Renal cortex interstitium (tissue), 11 donors: ENCODE measurements at regions not wholly inside any gene's neighbourhood (a gene's known extent, or its start where the extent isn't known, plus 50 kb on each side); places are given as distances from the start of the nearest gene placed in this dataset.

Experiments used
- DNase-seq, 11 donors: peaks; one replicate each; pipeline ENCODE4 v3.0.0-alpha.2; 2013; ENCODE audit warnings: low read depth in 9 of 11, low spot score in 4 of 11; ENCODE audit errors: extremely low read depth in 1 of 11

- no peak for DNase-seq
Measured at GRCh38 chr16:54649876-54650275, 280.8 kb upstream of the IRX5 start.

DNA sequence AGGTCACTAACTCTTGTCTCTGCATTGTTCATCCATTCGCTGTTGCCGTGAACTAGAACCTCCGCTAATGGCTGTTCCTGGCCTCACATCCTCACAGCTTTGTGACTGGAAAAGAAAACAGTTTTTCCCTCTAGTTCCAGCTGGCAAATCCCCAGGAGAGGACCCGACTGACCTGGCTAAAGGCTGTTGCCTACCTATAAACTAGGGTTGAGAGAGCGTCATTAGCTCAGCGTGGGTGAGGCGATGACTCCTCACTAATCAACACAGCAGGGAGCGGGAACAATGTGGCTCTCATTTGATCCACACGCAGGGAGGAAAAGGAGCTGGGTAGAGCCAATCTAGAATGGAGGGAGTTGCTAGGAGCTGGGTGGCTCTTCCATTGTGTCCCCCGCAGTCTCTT lies 282.1 kb upstream of the IRX5 start:
- DNase-seq, result no peak

GRCh38 chr16:54647725-54648221 lies 282.9 kb upstream of the IRX5 start:
- no peak for DNase-seq

DNA sequence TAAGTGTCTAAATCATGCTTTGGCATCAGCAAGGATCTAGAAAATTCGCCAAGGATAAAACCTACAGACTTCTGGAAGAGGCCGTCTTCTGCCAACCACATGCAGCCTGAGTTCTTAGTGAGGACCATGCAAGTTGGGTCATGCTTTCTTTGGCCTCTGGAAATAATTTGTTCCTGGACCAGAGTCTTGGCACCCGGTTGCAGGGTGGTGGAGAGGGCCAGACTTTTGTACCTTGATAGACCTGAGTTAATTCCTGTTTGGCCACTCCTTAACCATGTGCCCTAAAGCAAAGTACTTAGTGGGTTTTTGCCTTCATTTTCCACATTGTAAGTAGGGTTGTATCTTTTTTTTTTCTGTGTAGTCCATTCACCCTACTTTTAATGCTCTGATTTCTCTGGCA lies 283.4 kb upstream of the IRX5 start:
- no peak for DNase-seq

GRCh38 chr16:54645345-54645744 lies 285.3 kb upstream of the IRX5 start:
- DNase-seq, result no peak

- DNase-seq, result no peak
Measured at GRCh38 chr16:54636221-54636793, 294.4 kb upstream of the IRX5 start.

GRCh38 chr16:54633943-54634362 lies 296.7 kb upstream of the IRX5 start:
- no peak for DNase-seq

DNA sequence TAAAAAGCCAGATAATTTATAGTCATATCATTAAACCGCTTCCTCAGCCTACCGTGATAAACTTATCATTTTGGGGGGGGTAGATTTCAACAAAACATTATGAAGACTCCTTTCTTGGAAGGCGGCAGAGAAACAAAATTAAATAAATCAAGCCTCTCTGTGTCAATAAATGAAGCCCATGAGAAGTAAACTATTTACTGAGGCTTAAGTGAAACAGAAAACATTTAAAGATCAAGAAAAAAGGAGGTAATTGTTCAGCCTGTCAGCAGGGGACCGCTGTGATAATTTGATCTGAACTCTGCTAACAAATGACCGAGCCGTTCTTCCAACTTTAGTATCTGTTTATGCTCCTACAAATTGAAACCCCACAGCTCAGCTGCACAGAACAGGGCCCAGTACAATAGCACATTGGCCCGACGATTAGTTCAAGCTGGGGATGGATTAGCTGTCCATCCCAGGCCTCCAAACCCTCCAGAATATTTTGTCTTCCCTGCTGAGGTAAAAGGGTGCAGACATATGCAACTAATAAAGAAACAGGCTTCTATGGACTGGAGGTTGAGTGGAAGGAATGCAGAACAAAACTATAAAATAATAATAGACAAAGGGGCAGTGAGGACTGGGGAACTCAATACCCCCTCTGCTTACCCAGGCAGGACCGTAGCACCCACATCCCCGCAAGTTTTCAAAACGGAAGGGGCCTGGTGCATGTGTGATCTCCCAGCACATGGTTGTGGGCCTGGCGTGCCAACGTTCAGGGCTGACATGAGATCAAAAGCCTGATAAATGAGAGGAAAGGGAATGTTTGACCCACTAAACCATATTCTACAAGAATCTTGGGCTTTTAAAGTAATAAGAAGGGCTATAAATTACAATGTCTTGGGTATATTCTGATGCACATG lies 298.1 kb upstream of the IRX5 start:
- DNase-seq, result no peak

DNA sequence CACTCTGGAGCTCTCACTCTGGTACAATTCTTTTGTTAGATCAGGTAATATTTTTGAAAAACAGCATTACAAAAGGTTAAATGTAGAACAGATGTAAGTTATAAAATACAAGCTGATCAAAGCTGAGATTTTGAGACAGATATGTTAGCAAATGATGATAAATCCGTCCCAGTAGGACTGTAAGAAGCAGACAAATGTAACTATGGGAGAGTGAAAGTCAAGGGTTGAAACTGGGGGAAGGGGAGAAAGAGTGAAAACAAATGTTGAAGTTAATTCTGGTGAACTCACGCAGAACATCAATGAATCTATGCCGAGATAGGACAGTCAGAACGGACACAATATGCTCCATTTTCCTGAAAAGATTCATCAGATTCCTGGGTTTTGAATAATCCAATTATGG lies 298.9 kb upstream of the IRX5 start:
- DNase-seq, result peak in 2 of 11 donors; percentile 28 to 48

DNA sequence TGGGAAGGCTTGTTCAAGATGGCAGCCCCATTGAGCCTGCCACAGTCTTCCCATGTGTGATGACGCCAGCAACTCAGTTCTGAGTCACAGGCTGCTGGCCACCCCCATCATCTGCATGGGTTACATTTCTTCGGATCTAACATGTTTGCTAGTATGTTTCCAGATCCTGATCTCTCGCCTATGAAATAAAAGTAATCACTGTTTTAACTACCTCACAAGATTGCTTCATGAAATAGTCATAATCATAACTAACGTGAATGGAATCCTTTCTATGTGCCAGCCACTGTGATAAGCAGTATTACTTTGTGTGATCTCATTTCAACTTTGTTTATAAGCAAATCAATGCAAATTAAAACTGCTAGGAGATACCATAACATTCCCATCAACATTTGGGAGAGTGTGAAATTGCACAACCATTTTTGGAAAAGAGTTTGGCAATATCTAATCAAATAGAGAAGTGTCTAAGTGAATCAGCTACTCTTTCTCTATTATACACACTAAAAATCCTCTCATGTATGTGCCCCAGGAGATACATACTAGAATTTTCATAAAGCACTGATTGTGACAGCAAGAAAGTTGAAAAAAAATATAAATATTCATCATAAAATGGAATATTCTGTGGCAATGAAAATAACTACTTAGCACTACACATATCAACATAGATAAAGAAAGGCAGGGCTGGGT lies 300.2 kb upstream of the IRX5 start:
- DNase-seq, result no peak

- no peak for DNase-seq
Measured at GRCh38 chr16:54628796-54629625, 301.7 kb upstream of the IRX5 start.

DNA sequence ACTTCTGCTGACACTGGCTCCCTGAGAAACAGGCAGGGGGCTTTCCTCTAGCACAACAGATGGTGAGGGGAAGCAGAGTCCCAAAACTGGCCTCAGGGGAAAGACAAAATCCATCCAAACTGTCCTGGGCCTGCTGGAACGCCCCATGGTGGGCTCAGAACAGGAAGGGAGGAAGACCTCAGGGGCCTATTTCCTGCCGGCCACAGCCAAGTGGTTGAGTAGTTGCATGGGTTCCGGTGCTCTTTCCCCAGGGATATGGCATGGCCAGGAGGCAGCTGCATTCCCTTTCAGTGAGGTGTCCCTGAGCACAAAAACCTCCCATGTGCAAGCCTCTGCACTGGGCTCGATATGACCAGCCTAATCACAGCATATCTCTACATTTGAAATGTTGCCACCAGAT lies 303.0 kb upstream of the IRX5 start:
- no peak for DNase-seq

GRCh38 chr16:54623636-54624035 lies 307.0 kb upstream of the IRX5 start:
- no peak for DNase-seq

GRCh38 chr16:54620197-54620596 lies 310.5 kb upstream of the IRX5 start:
- DNase-seq, result no peak

DNA sequence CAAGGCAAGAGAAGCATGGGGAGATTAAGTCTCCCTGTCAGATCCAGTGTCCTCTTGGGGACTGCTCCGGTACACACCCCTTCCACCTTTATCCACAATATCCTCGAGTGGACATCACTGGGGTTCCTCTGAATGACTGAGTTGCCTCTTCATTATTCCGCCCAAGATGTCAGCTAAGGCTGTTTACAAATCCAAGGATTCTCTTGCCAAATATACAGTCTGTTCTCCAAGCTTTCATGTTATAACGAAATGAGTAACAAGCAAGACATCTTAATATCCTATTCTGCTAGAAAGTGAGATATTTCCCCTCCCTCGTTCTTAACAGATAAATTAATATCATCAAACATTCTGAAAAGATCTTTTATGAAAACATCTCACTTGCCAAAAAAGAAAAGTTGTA lies 314.1 kb upstream of the IRX5 start:
- DNase-seq, result no peak

DNA sequence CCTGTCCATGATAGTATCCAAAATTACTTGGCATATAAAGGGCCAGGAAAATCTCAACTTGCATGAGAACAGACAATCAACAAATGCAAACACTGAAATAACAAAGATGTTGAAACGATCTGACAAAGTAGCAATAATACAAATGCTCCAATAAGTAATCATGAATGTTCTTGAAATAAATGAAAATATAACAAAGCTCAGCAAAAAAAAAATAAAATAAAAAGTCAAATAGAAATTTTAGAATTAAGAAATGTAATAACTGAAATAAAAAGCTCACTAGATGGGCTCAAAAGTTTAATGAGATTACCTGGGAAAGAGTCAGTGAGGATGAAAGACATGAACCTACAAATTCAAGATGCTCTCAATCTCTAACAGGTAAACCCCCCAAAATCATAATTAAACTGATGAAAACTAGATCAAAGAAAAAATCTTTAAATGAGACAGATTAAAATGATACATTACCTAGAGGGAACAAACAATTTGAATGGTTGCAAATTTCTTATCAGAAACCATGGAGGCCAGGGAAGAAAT lies 319.0 kb upstream of the IRX3 start:
- no peak for DNase-seq

GRCh38 chr16:54602666-54603065 lies 316.1 kb upstream of the IRX3 start:
- no peak for DNase-seq

DNA sequence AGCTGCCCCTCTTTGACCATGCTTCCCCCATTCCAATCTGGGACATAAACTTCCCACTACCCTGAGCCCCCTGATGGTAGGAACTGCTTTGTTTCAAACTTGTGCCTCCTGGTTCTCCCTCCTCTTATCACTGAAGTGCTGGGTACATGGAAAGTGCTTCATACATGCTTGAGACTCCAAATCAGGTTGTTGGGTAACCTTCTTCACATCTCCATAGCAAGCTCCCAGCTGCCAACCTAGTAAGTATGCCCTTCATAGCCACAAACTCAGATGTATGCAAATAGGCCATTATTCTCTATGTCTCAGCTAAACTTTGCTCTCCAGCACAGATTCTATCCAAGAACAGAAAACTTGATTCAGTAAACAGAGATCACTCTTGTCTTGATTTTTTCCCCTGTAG lies 310.6 kb upstream of the IRX3 start:
- DNase-seq, result no peak

DNA sequence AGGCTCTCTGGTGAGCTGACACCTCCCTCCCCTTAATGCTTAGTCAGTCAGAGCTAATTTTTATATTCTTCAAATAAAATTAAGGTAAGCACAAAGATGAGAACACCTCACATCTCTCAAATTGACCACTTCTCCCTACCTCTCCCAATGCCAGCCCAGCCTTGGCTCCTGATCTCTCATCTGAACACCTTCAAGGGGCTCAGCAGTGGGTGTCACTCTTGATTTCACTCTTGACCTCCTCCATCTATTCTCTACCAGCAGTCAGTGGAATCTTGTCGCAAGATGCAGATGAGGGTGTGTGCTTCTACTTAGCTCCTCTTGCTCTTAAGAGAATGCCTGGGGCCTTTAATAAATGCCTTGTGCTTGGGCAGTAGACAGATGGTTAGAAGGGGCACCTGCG lies 309.0 kb upstream of the IRX3 start:
- DNase-seq, result no peak
